H1 (cell line): ENCODE measurements at regions not wholly inside any gene's neighbourhood (a gene's known extent, or its start where the extent isn't known, plus 50 kb on each side); places are given as distances from the start of the nearest gene placed in this dataset.

Source experiments
- CTCF ChIA-PET: fragments of 300-600 bp; sonication (Branson Sonifier 250); formaldehyde crosslinking; loops from one replicate; lab custom pipeline; 2021; ENCODE audit not compliant: partially characterized antibody; lab: Charles Lee
- POLR2A ChIA-PET: fragments of 300-600 bp; sonication (Branson Sonifier 250); formaldehyde crosslinking; loops from one replicate; lab custom pipeline; 2021; ENCODE audit warnings: inconsistent platforms; ENCODE audit not compliant: partially characterized antibody; lab: Charles Lee
- DNase-seq, 2 experiments: peaks; one replicate each; pipeline versions ENCODE4 v3.0.0 to v3.0.0-alpha.2; 2010 to 2022; ENCODE audit warnings: low spot score in 2 of 2, low read depth in 1 of 2, mixed read lengths in 1 of 2
- FAIRE-seq: peaks from 2 replicates; lab custom pipeline; 2011; peaks lifted over from hg19 to GRCh38; lab: Jason Lieb, UNC
- H2AFZ ChIP-seq: 2 replicates; pipeline ENCODE4 v1.8.1; 2012; ENCODE audit warnings: low read length, inconsistent platforms
- H2AK5ac ChIP-seq: 2 replicates; pipeline ENCODE4 v1.6.1; 2013; ENCODE audit warnings: low read depth, low read length
- H2BK120ac ChIP-seq: replicated peaks from 2 replicates; pipeline ENCODE3; 2013; ENCODE audit warnings: low read depth, low read length, inconsistent platforms
- H2BK12ac ChIP-seq: 2 replicates; pipeline ENCODE4 v1.6.1; 2013; ENCODE audit warnings: low read depth, low read length
- H2BK15ac ChIP-seq: 2 replicates; pipeline ENCODE4 v1.6.1; 2013; ENCODE audit warnings: low read length
- H2BK20ac ChIP-seq: 2 replicates; pipeline ENCODE4 v1.6.1; 2013; ENCODE audit warnings: low read length
- H2BK5ac ChIP-seq: 2 replicates; pipeline ENCODE4 v1.6.1; 2013; ENCODE audit warnings: low read depth, low read length
- H3K14ac ChIP-seq: 2 replicates; pipeline ENCODE4 v1.6.1; 2013; ENCODE audit warnings: inconsistent platforms; ENCODE audit not compliant: insufficient read length
- H3K18ac ChIP-seq: 2 replicates; pipeline ENCODE4 v1.6.1; 2013; ENCODE audit warnings: low read length; ENCODE audit errors: extremely low read depth
- H3K23ac ChIP-seq: 2 replicates; pipeline ENCODE4 v1.6.1; 2013; ENCODE audit warnings: inconsistent platforms; ENCODE audit not compliant: insufficient read length
- H3K23me2 ChIP-seq: 2 replicates; pipeline ENCODE4 v1.6.1; 2013; ENCODE audit warnings: low read depth, low read length
- H3K27ac ChIP-seq: 2 replicates; pipeline ENCODE4 v1.6.1; 2011; ENCODE audit warnings: low read depth, low read length, inconsistent platforms
- H3K27me3 ChIP-seq, 4 experiments: replicated peaks in 1 of 4; 1 replicate in 1 of 4; 2 replicates in 3 of 4; pipeline versions ENCODE4 v1.6.1 to v1.8.1; 2011 to 2013; ENCODE audit warnings: low read length in 3 of 4, mild to moderate bottlenecking in 3 of 4, inconsistent platforms in 2 of 4, mixed read lengths in 2 of 4, moderate library complexity in 1 of 4; ENCODE audit not compliant: control insufficient read depth in 3 of 4, insufficient read depth in 3 of 4; ENCODE audit errors: extremely low read depth in 1 of 4
- H3K36me3 ChIP-seq, 4 experiments: 2 replicates each; pipeline versions ENCODE4 v1.6.1 to v1.8.1; 2011 to 2013; ENCODE audit warnings: mild to moderate bottlenecking in 4 of 4, low read length in 3 of 4, moderate library complexity in 2 of 4, control low read depth in 1 of 4, inconsistent platforms in 1 of 4; ENCODE audit not compliant: insufficient read depth in 4 of 4, control insufficient read depth in 2 of 4
- H3K4ac ChIP-seq: replicated peaks from 2 replicates; pipeline ENCODE3; 2013; ENCODE audit warnings: low read length, low read depth, mixed read lengths, inconsistent platforms; ENCODE audit not compliant: insufficient read length
- H3K4me1 ChIP-seq, 4 experiments: replicated peaks in 1 of 4; 1 replicate in 1 of 4; 2 replicates in 3 of 4; pipeline versions ENCODE4 v1.6.1 to v1.8.1; 2011 to 2013; ENCODE audit warnings: low read length in 3 of 4, inconsistent platforms in 2 of 4, mixed read lengths in 1 of 4; ENCODE audit not compliant: insufficient read depth in 4 of 4, control insufficient read depth in 3 of 4
- H3K4me2 ChIP-seq, 2 experiments: 2 replicates each; pipeline versions ENCODE4 v1.6.1 to v1.8.1; 2011 to 2013; ENCODE audit warnings: low read depth in 2 of 2, low read length in 2 of 2, control low read depth in 1 of 2, inconsistent platforms in 1 of 2, mild to moderate bottlenecking in 1 of 2; ENCODE audit not compliant: insufficient read depth in 1 of 2
- H3K4me3 ChIP-seq, 4 experiments: fragments of 200-600, 300-600 bp in 1 of 4; sonication (generic), shearing (Covaris generic), sonication (Bioruptor Twin) in 1 of 4; 2 replicates each; pipeline versions ENCODE4 v1.5.1 to v1.8.1; 2011 to 2016; ENCODE audit warnings: low read length in 4 of 4, low read depth in 3 of 4, control low read depth in 2 of 4, inconsistent platforms in 2 of 4, mild to moderate bottlenecking in 2 of 4, mixed read lengths in 1 of 4, moderate library complexity in 1 of 4; ENCODE audit not compliant: insufficient read depth in 2 of 4; ENCODE audit errors: extremely low read depth in 1 of 4
- H3K56ac ChIP-seq: replicated peaks from 2 replicates; pipeline ENCODE3; 2013; ENCODE audit warnings: low read depth, mild to moderate bottlenecking, mixed read lengths, low read length, inconsistent platforms; ENCODE audit not compliant: insufficient read length
- H3K79me1 ChIP-seq: 2 replicates; pipeline ENCODE4 v1.6.1; 2013; ENCODE audit warnings: low read depth, low read length, control low read depth
- H3K79me2 ChIP-seq, 2 experiments: 2 replicates each; pipeline versions ENCODE4 v1.6.1 to v1.8.1; 2012 to 2013; ENCODE audit warnings: low read length in 2 of 2, mild to moderate bottlenecking in 2 of 2, inconsistent platforms in 1 of 2; ENCODE audit not compliant: insufficient read depth in 2 of 2, control insufficient read depth in 1 of 2
- H3K9ac ChIP-seq, 4 experiments: replicated peaks in 1 of 4; 1 replicate in 1 of 4; 2 replicates in 3 of 4; pipeline versions ENCODE4 v1.6.1 to v1.8.1; 2011 to 2013; ENCODE audit warnings: low read depth in 3 of 4, low read length in 3 of 4, control low read depth in 2 of 4, mild to moderate bottlenecking in 2 of 4, moderate library complexity in 2 of 4, inconsistent platforms in 1 of 4; ENCODE audit errors: extremely low read depth in 1 of 4
- H3K9me3 ChIP-seq, 2 experiments: 2 replicates each; pipeline versions ENCODE4 v1.6.1 to v1.8.1; 2012 to 2013; ENCODE audit warnings: mild to moderate bottlenecking in 2 of 2, moderate library complexity in 2 of 2, control low read depth in 1 of 2, inconsistent platforms in 1 of 2, low read depth in 1 of 2, low read length in 1 of 2, mixed read lengths in 1 of 2; ENCODE audit not compliant: insufficient read depth in 2 of 2
- H4K20me1 ChIP-seq, 2 experiments: replicated peaks in 1 of 2; 2 replicates each; pipeline versions ENCODE3 to v1.8.1; 2011 to 2013; ENCODE audit warnings: inconsistent platforms in 2 of 2, low read length in 2 of 2, mild to moderate bottlenecking in 1 of 2; ENCODE audit not compliant: insufficient read depth in 2 of 2, control insufficient read depth in 1 of 2
- H4K5ac ChIP-seq: 2 replicates; pipeline ENCODE4 v1.6.1; 2013; ENCODE audit warnings: low read length, low read depth, mixed read lengths, inconsistent platforms; ENCODE audit not compliant: insufficient read length
- H4K8ac ChIP-seq: 2 replicates; pipeline ENCODE4 v1.8.0; 2013; ENCODE audit warnings: mild to moderate bottlenecking, moderate library complexity, low read length, inconsistent platforms; ENCODE audit not compliant: insufficient read depth; ENCODE audit errors: extremely low read depth
- H4K91ac ChIP-seq: replicated peaks from 2 replicates; pipeline ENCODE3; 2013; ENCODE audit warnings: low read length, mixed read lengths, inconsistent platforms; ENCODE audit not compliant: insufficient read length
- JUN ChIP-seq: IDR thresholded peaks from 2 replicates; pipeline ENCODE4 v1.6.1; 2011; ENCODE audit warnings: low read depth, mild to moderate bottlenecking, improper control_type of control experiment, low read length
- NANOG ChIP-seq: IDR thresholded peaks from 2 replicates; pipeline ENCODE4 v1.6.1; 2011; ENCODE audit warnings: low read length, low read depth, mild to moderate bottlenecking, inconsistent platforms; ENCODE audit not compliant: insufficient read depth, poor library complexity, severe bottlenecking
- NRF1 ChIP-seq: IDR thresholded peaks from 2 replicates; pipeline ENCODE4 v1.6.1; 2011; ENCODE audit warnings: mild to moderate bottlenecking, low read depth, low read length, improper control_type of control experiment
- SIN3A ChIP-seq, 2 experiments: IDR thresholded peaks in 1 of 2; conservative IDR thresholded peaks in 1 of 2; 2 replicates each; pipeline ENCODE4 v1.6.1; 2011 to 2012; ENCODE audit warnings: low read length in 2 of 2, improper control_type of control experiment in 1 of 2, low read depth in 1 of 2, mild to moderate bottlenecking in 1 of 2
- TCF12 ChIP-seq: IDR thresholded peaks from 2 replicates; pipeline ENCODE4 v1.6.1; 2011; ENCODE audit warnings: low read depth, mild to moderate bottlenecking, low read length
- ZNF274 ChIP-seq: IDR thresholded peaks from 2 replicates; pipeline ENCODE4 v1.7.0; 2012; ENCODE audit warnings: low read length, borderline replicate concordance; ENCODE audit errors: extremely low read depth
- WGBS, 2 experiments: shearing (Covaris generic) in 1 of 2; methylation state at CpG; one replicate each; pipeline versions ENCODE4 v1.1.6 to v1.1.7; 2013 to 2015; ENCODE audit warnings: low lambda C conversion rate in 2 of 2, mixed read lengths in 2 of 2, inconsistent platforms in 1 of 2, low coverage in 1 of 2, missing lambda C conversion rate in 1 of 2; ENCODE audit not compliant: insufficient replicate concordance in 2 of 2, insufficient coverage in 1 of 2, insufficient read length in 1 of 2; ENCODE audit errors: extremely low coverage in 1 of 2, missing lambda C conversion rate in 1 of 2; 5-methylcytosine and 5-hydroxymethylcytosine counted together

GRCh38 chr16:85166281-85166680 is 54.0 kb upstream of the CIBAR2 start:
- H3K14ac ChIP-seq = no peak overlapping the region
- ChIA-PET POLR2A (no interaction called here), CTCF (interaction anchor here (0.8 to 2.2 kb wide), 4 partner anchors 9 to 62 kb away, joined by 3 to 7 read pairs (median 4); no protein-coding TSS in a partner anchor)
- no peak overlapping the region; the same call in 1 of the 2 replicates for H3K18ac ChIP-seq
- WGBS, 2 experiments = 86% methylated on average over 7 of the region's 7 CpGs; no CpG with 5 or more reads in 1 of the 2 experiments
- FAIRE-seq (no peak), DNase-seq (no peak)
- H3K23me2 ChIP-seq = peaks cover 6% of the 10 kb centered on the region; the same call in 1 of the 2 replicates
- H3K4ac ChIP-seq = peak overlapping the region; percentile 29
- peak overlapping the region; percentile 9; the same call in 1 of the 2 replicates for H2AK5ac ChIP-seq
- H3K9ac ChIP-seq = no peak overlapping the region
- TF ChIP-seq NRF1 = no peak
- no peak for TF ChIP-seq JUN
- no peak for TF ChIP-seq SIN3A (conservative IDR thresholded peaks at IDR 0.05 in 1 of 2, IDR thresholded peaks at IDR 0.05 in 1 of 2; ENCODE audit: low read depth in 1 of 2, low read length in 2 of 2)
- TF ChIP-seq ZNF274 = no peak
- TF ChIP-seq NANOG = no peak
- no peak for TF ChIP-seq TCF12
- no peak overlapping the region for H2AFZ ChIP-seq
- H3K4me3 ChIP-seq = no peak overlapping the region
- no peak overlapping the region for H3K27ac ChIP-seq
- H3K27me3 ChIP-seq = peaks cover 1 to 18% (median 12%) of the 10 kb centered on the region in 4 experiments; a peak in 6 of 7 replicates
- peak overlapping the region; percentile 26; the same call in 1 of the 2 replicates for H2BK5ac ChIP-seq
- H4K5ac ChIP-seq = no peak overlapping the region
- H3K56ac ChIP-seq = no peak overlapping the region
- no peak overlapping the region; the same call in 1 of the 2 replicates for H2BK12ac ChIP-seq
- no peak overlapping the region for H3K23ac ChIP-seq
- H2BK15ac ChIP-seq = no peak overlapping the region
- H3K36me3 ChIP-seq = no peaks in the 10 kb centered on the region
- no peaks in the 10 kb centered on the region for H3K9me3 ChIP-seq
- no peak overlapping the region for H2BK20ac ChIP-seq
- H2BK120ac ChIP-seq = no peak overlapping the region
- no peak overlapping the region; a peak in 1 of 4 replicates for H3K4me2 ChIP-seq
- no peaks in the 10 kb centered on the region for H3K79me1 ChIP-seq
- H3K4me1 ChIP-seq = peaks cover 6 to 15% (median 11%) of the 10 kb centered on the region in 4 experiments
- H3K79me2 ChIP-seq = no peaks in the 10 kb centered on the region
- peak overlapping the region; percentile 12 for H4K91ac ChIP-seq
- H4K20me1 ChIP-seq = peaks cover 1 to 8% of the 10 kb centered on the region in 2 experiments
- H4K8ac ChIP-seq = no peak overlapping the region
